Vagina (tissue), 2 donors: ENCODE measurements at regions not wholly inside any gene's neighbourhood (a gene's known extent, or its start where the extent isn't known, plus 50 kb on each side); places are given as distances from the start of the nearest gene placed in this dataset.

ENCODE experiments used
- DNase-seq, 2 donors: peaks; one replicate each; pipeline ENCODE4 v3.0.0-alpha.2; 2017; ENCODE audit errors: extremely low spot score in 2 of 2
- H3K27ac ChIP-seq: fragments of 200-600 bp; sonication (generic); one replicate; pipeline ENCODE4 v1.5.1; 2019
- H3K27me3 ChIP-seq: fragments of 200-600 bp; sonication (generic); one replicate; pipeline ENCODE4 v1.5.1; 2019
- H3K36me3 ChIP-seq, 2 donors: fragments of 200-600 bp; sonication (generic); one replicate each; pipeline ENCODE4 v1.5.1; 2017 to 2019
- H3K4me1 ChIP-seq: fragments of 200-600 bp; sonication (generic); one replicate; pipeline ENCODE4 v1.5.1; 2019
- H3K4me3 ChIP-seq, 2 donors: fragments of 200-600 bp; sonication (generic); 1 replicate in 1 of 2; 2 replicates in 1 of 2; pipeline ENCODE4 v1.5.1; 2016 to 2019
- H3K9me3 ChIP-seq: fragments of 200-600 bp; sonication (generic); one replicate; pipeline ENCODE4 v1.5.1; 2019
- POLR2A ChIP-seq, 2 donors: fragments of 450-650 bp; IDR thresholded peaks; one replicate each; pipeline ENCODE4 v1.6.1; 2017; ENCODE audit warnings: antibody characterized with exemption in 2 of 2, mild to moderate bottlenecking in 2 of 2, moderate library complexity in 2 of 2
- POLR2AphosphoS5 ChIP-seq, 2 donors: sonication (generic); formaldehyde crosslinking; IDR thresholded peaks; one replicate each; pipeline ENCODE4 v1.9.0; 2017; ENCODE audit warnings: antibody characterized with exemption in 2 of 2, mild to moderate bottlenecking in 2 of 2, low read depth in 1 of 2; ENCODE audit not compliant: insufficient read depth in 1 of 2
- intact Hi-C: fragments of 100-400 bp; cut with DNase I; formaldehyde crosslinking; loops from one replicate; pipeline ENCODE4 v1.15.1; 2023
- TF ChIP-seq, protein P1 (sequence below), 3 experiments: fragments of 450-650 bp in 2 of 3; fragments of 200-600 bp in 1 of 3; sonication (generic) in 1 of 3; IDR thresholded peaks; one replicate each; pipeline ENCODE4 v1.5.1; 2017 to 2019; ENCODE audit warnings: antibody characterized with exemption in 3 of 3, mild to moderate bottlenecking in 2 of 3, moderate library complexity in 2 of 3

- Histone ChIP-seq H3K36me3 (no peaks in the 10 kb centered on the region), H3K4me1 (no peaks in the 10 kb centered on the region), H3K4me3 (no peak overlapping the region), H3K9me3 (no peaks in the 10 kb centered on the region), H3K27ac (no peak overlapping the region), H3K27me3 (no peaks in the 10 kb centered on the region)
- intact Hi-C loops: no loop called here
- no peak for DNase-seq
- TF ChIP-seq, protein P1, sequence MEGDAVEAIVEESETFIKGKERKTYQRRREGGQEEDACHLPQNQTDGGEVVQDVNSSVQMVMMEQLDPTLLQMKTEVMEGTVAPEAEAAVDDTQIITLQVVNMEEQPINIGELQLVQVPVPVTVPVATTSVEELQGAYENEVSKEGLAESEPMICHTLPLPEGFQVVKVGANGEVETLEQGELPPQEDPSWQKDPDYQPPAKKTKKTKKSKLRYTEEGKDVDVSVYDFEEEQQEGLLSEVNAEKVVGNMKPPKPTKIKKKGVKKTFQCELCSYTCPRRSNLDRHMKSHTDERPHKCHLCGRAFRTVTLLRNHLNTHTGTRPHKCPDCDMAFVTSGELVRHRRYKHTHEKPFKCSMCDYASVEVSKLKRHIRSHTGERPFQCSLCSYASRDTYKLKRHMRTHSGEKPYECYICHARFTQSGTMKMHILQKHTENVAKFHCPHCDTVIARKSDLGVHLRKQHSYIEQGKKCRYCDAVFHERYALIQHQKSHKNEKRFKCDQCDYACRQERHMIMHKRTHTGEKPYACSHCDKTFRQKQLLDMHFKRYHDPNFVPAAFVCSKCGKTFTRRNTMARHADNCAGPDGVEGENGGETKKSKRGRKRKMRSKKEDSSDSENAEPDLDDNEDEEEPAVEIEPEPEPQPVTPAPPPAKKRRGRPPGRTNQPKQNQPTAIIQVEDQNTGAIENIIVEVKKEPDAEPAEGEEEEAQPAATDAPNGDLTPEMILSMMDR (IDR thresholded peaks at IDR 0.05): no peak
Observed at GRCh38 chr12:27896419-27896990, 76.0 kb downstream of the PTHLH start.

- no peaks in the 10 kb centered on the region for H3K9me3 ChIP-seq
- no peaks in the 10 kb centered on the region for H3K27me3 ChIP-seq
- no peaks in the 10 kb centered on the region for H3K36me3 ChIP-seq
Observed at GRCh38 chr12:27894309-27894708, 78.2 kb downstream of the PTHLH start.

GRCh38 chr12:27879708-27880107, 92.8 kb downstream of the PTHLH start:
- no peak for TF ChIP-seq POLR2AphosphoS5 (IDR thresholded peaks at IDR 0.05; ENCODE audit: insufficient read depth in 1 of 2, low read depth in 1 of 2)
- DNase-seq: no peak
- H3K9me3 ChIP-seq: no peaks in the 10 kb centered on the region
- no peaks in the 10 kb centered on the region for H3K36me3 ChIP-seq
- no peaks in the 10 kb centered on the region for H3K27me3 ChIP-seq
- intact Hi-C loops: no loop called here
- H3K4me3 ChIP-seq: no peak overlapping the region
- H3K4me1 ChIP-seq: no peaks in the 10 kb centered on the region
- H3K27ac ChIP-seq: no peak overlapping the region

More at GRCh38 chr12:27894309-27894708, 78.2 kb downstream of the PTHLH start:
- intact Hi-C loops: no loop called here
- Histone ChIP-seq H3K4me3 (no peak overlapping the region), H3K27ac (no peak overlapping the region), H3K4me1 (no peaks in the 10 kb centered on the region)
- TF ChIP-seq POLR2AphosphoS5 (IDR thresholded peaks at IDR 0.05; ENCODE audit: insufficient read depth in 1 of 2, low read depth in 1 of 2): no peak
- TF ChIP-seq, protein P1 (IDR thresholded peaks at IDR 0.05): no peak
- TF ChIP-seq POLR2A (IDR thresholded peaks at IDR 0.05): no peak
- no peak for DNase-seq

- TF ChIP-seq POLR2A (IDR thresholded peaks at IDR 0.05) (no peak), POLR2AphosphoS5 (IDR thresholded peaks at IDR 0.05; ENCODE audit: insufficient read depth in 1 of 2, low read depth in 1 of 2) (no peak)
- TF ChIP-seq, protein P1 (IDR thresholded peaks at IDR 0.05): no peak
- DNase-seq: no peak
- H3K9me3 ChIP-seq: no peaks in the 10 kb centered on the region
- H3K27ac ChIP-seq: no peak overlapping the region
- intact Hi-C loops: no loop called here
- no peaks in the 10 kb centered on the region for H3K36me3 ChIP-seq
- no peaks in the 10 kb centered on the region for H3K4me1 ChIP-seq
- H3K4me3 ChIP-seq: no peak overlapping the region
- H3K27me3 ChIP-seq: no peaks in the 10 kb centered on the region
Observed at GRCh38 chr12:27875677-27876076, 95.6 kb upstream of the MANSC4 start.

DNA sequence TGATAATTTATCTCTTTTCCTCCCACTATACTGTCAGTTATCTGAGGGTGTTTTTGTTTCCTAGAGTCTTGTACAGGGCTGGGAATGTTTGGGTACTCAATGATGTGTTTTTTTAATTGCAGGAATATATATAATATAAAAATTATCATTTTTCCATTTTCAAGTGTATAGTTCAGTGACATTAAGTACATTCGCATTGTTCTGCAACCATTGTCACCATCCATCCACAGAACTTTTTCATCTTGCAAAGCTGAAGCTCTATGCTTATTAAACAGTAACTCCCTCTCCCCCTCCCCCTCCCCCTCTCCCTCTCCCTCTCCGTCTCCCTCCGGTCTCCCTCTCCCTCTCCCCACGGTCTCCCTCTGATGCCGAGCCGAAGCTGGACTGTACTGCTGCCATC, 93.0 kb upstream of the MANSC4 start:
- intact Hi-C loops: no loop called here
- H3K9me3 ChIP-seq: no peaks in the 10 kb centered on the region
- DNase-seq: no peak
- H3K27ac ChIP-seq: no peak overlapping the region
- H3K4me1 ChIP-seq: no peaks in the 10 kb centered on the region
- TF ChIP-seq, protein P1 (IDR thresholded peaks at IDR 0.05): no peak
- H3K27me3 ChIP-seq: no peaks in the 10 kb centered on the region
- H3K36me3 ChIP-seq: no peaks in the 10 kb centered on the region
- no peak overlapping the region for H3K4me3 ChIP-seq

DNA sequence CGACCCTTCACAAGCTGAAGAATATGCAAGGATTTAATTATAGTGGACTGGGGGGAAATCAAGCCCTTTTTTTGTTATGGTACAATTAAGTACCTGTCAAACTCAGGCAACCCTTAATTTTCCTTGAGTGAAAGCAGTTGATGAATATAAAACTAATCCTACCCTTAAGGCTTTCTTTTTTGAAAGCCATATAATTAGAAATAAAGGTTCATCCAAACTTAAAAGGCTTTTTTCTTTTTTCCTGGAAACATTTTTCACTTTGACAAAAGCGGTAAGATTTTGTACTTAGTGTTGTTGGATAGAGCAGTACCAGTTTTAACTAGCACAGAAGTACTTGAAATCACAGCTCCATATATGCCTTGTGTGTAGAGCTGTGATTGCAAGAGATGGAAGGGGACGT, 91.9 kb upstream of the MANSC4 start:
- no peaks in the 10 kb centered on the region for H3K27me3 ChIP-seq
- no peak for DNase-seq

More for the DNA sequence above, 91.9 kb upstream of the MANSC4 start:
- TF ChIP-seq, protein P1 (IDR thresholded peaks at IDR 0.05): no peak
- TF ChIP-seq POLR2A (IDR thresholded peaks at IDR 0.05) (no peak), POLR2AphosphoS5 (IDR thresholded peaks at IDR 0.05; ENCODE audit: insufficient read depth in 1 of 2, low read depth in 1 of 2) (no peak)
- Histone ChIP-seq H3K27ac (no peak overlapping the region), H3K36me3 (no peaks in the 10 kb centered on the region), H3K4me1 (no peaks in the 10 kb centered on the region), H3K4me3 (no peak overlapping the region), H3K9me3 (no peaks in the 10 kb centered on the region)
- intact Hi-C loops: no loop called here
